GM21360 (cell line): ENCODE measurements at regions not wholly inside any gene's neighbourhood (a gene's known extent, or its start where the extent isn't known, plus 50 kb on each side); places are given as distances from the start of the nearest gene placed in this dataset.
"Not testable (repeated sequence)": the region's sequence is repeated elsewhere in the genome, so short reads cannot be mapped to it uniquely, and the experiment has no call there.

Experiments used
- ATAC-seq: cut with Tn5 transposase; IDR thresholded peaks from one replicate; pipeline ENCODE4 v1.9.1; 2021; ENCODE audit warnings: mild to moderate bottlenecking, moderate library complexity; ENCODE audit not compliant: unreplicated experiment

DNA sequence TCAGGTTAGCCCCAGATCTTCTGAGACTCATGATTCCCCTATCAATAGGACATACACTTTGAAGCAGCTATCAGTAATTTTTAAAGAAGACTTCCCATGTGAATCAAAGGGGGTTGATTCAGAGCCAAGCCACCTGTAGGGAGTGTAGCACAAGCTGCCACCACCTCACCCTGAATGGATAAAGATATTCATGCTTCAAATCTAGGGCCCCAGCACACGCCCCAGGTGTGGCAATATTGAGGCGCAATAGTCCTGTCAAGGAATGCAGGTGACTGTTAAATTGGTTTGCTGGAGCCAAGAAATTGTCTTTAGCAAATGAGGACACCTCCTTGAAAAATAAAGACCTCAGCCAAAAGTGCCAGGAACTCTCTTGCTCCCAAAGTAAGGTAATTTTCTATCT is 404.4 kb downstream of the MAFB start:
- no peak for ATAC-seq

DNA sequence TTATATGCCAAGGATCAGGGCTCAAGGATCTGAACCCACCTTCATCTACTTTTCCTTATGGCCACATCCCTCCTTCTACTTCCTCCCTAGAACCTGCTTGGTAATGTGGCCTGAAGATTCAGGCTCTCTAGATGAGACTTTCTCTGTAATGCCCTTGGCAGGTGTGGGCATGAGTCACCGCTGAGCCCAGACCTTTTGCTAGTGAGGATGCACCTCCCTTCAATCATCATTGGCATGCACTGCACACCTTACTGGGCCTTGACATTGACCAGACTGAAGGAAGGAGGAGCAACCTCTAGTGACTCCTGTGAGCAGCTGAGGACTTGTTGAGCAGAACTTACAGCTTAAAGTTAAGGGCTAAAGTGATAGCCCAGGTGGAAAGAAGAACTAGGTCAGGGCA is 405.3 kb downstream of the MAFB start:
- no peak for ATAC-seq

DNA sequence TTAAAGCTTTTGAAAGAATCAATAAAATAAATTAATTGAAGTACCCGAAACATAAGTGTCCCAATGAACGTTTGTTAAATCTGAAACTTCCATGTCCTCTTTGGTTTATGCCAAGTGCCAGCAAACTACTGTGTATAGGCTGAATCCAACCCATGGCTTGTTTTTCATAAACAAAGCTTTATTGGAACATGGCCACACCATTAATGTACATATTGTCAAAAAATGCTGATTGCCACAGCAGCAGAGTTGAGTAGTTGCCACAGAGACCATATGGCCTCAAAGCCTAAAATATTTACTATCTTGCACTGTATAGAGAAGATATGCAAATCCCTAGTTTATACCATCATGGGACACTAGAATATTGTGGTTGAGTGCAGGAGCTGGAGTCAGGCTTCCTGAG is 406.1 kb downstream of the MAFB start:
- ATAC-seq: no peak

DNA sequence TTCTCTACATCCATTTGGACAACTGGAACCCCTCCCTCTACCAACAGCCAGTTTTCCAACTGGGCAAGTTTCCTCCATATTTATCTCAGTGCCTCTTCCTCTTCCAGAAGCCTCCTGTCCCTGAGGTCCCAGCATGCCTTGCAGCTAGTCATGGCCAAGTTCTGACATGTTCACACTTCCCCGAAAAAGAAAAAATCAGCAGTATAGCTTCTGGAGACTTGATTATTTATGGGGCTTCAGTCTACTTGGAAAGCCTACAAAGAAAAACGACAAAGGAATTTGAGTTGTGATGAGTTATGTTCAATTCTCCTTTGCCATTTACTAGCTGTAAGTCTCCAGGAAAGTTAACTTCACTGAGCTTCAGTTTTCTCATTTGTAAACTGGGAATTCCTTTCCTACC is 406.5 kb downstream of the MAFB start:
- ATAC-seq: no peak

DNA sequence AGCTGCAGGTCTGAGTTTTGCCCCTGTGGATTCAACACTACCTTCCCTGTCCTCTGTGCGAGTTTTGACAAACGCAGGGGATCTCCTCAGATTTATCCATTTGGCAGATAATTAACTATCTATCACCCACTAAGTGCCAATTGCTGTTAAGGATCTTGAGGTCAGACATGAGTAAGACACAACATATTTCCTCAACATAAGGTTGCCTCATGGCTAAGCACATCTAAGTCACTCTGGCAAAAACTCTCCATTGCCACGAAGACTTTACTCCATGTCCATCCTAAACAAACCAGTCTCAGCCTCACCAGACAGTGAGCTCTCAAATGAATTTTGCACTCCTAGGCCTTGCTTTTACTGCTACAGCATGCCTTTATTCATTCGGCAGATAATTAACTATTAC is 408.4 kb downstream of the MAFB start:
- no peak for ATAC-seq

DNA sequence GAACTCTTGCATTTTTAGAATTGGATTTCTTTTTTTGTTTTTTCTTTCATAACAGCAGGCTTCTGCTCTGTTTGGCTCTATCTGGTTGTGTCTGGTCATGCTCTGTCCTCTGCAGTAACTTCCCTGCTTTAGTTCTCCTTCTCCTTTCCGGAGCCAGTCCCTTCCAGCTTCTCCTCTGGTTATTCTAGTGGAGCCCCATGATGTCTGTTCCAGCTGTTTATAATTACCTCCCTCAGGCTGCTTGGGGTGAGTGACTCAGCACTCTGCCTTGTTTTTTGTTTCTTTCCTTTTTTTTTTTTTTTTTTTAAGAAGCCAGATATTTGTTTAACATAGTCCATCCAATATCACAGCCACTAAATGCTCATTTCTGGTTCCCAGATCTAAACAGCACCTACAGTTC is 409.6 kb downstream of the MAFB start:
- ATAC-seq: no peak

DNA sequence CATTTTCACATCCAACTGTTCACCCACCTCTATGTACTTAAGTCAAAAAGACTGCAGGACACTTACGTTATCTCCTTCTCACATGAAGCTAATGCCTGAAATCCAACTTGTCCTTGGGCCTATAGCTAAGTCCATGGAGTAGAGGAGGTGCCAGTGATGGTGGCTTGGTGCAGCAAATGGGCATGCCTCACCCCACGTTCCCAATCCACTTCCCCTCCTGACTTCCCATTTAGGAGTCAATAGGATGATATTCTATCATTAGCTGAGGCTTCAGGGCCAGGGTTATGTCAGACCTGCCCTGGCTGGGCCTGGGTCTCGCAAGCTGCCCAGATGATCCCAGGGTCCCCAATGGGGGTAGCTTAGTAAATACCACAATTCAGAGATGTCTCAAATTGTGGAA is 410.4 kb downstream of the MAFB start:
- no peak for ATAC-seq

DNA sequence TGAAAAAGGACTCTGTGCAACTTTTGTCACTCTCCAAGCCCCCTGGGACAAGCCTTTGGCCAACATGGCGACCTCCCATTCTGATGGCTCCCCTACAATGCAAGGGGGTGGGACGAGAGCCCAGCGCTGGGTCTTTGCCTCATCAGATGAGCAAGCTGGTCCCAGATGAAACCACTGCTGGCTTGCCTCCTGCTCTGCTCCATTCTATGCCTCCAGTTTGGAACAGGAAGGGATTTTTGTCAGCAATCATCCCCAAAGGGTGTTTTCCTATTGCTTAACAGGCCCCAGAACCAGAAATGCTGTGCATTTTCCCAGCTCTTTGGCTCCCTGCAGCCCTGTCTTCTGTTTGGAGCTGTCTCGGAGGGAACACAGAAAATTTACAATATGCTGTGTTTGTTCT is 412.7 kb downstream of the MAFB start:
- no peak for ATAC-seq

DNA sequence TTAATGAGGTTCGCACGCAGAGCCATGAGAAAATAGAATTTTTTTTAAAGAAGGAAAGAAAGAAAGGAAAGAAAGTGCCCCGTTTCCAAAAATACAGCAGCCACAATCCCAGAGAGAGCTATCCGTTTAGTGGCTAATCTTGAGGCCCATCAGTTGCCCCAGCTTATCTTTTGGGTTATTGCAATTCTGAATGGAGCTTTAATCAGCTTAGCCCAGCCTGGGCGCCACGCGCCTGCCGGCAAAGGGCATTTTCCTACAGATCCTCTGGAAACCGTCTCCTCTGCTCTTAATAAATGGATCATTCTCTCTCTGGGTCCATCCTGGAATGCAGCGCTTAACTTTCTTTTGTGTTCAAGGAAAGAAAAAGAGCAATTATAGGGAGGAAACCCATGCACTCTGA is 413.3 kb downstream of the MAFB start:
- ATAC-seq: no peak

DNA sequence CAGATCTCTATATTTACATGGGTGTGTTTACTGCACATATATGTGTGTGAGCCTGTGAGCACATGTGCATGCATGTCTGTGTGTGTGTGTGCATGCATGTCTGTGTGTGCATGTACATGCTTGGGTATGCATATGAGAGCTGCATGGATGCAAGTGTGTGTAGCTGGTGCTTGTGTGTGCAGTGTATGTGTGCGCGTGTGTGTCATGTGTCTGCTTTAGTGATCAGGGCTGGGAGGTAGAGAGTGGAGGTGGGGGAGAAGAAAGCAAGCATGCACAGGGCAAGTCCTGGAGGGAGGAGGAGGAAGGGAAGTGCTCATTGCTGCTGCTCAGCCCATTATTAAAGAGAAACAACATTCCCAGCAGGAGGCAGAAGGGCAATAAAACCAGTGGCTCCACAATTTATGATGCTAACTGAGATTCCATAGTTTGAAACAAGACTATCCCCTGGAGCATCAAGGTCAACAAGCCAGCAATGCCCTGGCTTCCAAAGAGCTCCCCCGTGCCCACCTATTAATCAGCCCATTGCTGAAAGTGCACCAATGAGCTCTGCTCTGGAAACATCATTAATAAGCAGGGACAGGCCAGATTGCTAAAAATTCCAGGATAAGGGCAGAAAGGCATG is 414.0 kb downstream of the MAFB start:
- no peak for ATAC-seq

DNA sequence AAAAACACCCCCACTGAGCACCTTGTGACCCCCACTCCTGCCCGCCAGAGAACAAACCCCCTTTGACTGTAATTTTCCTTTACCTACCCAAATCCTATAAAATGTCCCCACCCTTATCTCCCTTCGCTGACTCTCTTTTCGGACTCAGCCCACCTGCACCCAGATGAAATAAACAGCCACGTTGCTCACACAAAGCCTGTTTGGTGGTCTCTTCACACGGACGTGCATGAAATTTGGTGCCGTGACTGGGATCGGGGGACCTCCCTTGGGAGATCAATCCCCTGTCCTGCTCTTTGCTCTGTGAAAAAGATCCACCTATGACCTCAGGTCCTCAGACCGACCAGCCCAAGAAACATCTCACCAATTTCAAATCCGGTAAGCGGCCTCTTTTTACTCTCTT is 419.8 kb downstream of the MAFB start:
- not testable (repeated sequence) for ATAC-seq

DNA sequence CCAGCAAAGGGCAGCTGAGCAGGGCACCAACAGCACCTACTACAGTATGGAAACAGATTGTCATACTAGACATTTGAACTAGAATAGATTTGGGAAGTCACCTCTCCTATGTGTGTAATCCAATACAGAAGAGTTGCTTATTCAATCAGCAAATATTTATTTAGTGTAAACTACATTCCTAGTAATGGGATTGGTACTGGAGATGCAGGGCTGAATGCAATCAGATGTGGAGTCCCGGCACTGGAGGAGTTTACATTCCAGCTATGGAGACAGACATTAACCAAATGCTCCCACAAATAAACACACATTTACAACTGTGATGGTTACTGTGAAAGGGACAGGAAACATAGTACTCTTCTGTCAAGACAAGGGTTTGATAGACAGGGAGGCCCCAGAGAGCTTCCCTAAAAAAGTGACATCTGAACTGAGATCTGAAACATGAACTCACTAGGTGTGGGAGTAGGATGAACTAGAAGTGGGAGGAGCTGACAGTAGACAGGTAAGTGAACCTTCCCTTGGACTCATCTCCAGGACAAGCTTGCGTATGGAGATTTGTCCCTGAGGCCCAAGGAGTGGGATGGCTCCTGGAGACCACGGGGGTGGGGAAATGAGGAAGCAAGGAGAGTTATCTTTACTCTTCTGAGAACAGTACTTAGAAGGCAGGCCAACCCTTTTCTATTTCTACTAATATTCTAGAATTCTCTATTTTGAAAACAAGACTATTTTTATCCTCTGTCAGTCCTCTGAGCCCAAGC is 420.5 kb downstream of the MAFB start:
- ATAC-seq: no peak

DNA sequence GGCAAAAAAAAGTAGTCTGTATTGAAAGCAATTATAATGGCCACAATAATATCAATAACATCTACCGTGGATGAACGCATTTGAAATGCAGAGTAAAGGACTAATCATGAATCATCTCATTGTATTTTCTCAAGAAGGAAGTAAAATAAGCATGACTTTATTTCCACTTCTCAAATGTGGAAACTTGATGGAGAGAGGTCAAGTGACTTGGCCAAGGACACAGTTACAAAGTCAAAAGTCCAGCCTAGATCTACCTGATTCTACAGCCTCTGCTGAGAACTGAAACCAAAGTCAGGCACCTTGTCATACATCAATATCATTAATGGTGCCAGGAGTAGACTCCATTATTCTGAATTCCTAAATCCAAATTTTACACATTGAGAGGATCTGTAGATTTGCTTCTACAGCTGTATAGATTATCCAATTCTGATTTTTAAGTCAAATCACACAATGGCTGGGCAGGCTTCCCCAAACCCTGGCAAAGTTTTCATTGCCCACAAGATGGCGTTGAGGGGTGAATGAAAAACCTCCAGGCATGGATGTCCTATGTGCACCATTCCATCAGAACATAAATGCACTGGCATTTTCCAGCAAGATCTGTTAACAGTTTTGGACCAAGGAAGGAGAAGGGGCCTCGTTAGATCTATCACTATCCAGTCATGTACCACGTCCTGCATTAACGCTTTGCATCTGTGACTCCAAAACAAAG is 423.1 kb downstream of the MAFB start:
- ATAC-seq: no peak

DNA sequence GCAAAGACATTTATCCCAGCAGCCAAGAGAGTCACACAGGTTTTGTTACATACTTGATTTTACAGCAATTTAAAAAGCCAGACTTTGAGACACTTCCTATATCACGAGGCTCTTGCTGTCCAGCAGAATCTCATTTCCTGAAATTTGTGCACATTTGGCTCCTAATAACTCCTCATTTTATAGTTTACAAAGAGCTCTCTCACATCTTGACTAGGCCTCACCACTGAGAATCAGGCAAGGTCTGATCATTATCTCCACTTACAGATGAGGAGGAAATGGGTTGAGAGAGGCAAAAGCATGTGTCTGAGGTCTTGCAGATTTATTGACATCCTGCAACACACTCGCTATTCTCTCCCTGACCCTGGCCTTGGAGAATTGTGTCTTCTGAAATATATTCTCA is 426.8 kb downstream of the MAFB start:
- no peak for ATAC-seq

DNA sequence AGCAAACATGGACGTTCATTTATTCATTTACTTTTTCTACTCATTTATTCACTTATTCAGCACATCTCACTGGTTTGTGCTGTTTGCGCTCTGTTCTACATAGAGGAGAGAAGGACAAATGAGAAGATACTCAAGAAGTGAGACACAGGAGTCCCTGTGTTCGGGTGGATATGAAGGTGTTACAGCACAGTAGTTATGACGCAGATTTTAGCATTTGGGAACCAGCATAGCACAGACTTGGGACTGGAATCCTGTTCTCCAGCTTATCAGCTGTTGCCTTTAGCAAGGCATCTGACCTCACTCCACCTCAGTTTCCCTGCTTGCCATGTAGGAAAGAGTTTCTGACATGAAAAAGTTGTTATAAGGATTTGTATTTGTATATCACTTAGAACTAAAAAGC is 430.1 kb downstream of the MAFB start:
- no peak for ATAC-seq

DNA sequence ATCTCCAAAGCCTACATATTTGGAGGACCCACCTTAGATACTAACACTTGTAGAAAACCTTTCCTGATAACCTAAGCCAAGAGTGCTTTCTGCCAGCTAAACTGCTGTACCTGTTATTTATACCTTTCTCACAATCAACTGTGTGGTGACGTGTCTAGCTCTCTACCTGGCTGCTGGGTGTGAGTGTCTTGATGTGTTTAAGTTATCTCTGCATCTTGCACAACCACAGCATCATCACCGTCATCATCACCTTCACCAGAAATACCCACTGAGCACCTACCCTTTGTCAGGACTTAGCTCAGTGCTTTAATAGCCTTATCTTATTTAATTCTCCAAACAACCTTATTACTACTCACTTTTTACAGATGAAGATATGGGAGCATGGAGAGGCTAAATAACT is 431.3 kb downstream of the MAFB start:
- no peak for ATAC-seq

DNA sequence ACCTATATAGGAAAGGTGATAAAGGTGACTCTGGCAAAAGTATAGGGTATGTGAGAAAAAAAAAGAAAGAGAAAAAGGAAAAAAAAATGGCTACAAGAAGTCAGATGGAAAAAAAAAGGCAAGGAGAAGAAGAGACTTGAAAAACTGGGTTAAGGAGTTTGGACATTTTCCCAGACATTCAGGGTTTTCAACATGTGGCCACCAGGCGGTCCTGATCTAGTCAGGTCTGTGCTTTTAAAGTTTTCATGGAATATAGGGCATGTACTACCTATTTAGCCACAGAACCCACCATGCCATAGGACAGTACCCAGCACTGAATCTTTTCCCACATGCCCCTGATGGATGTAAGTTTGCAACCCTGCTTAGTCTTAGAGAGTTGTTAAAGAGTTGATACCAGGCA is 433.7 kb downstream of the MAFB start:
- ATAC-seq: no peak

DNA sequence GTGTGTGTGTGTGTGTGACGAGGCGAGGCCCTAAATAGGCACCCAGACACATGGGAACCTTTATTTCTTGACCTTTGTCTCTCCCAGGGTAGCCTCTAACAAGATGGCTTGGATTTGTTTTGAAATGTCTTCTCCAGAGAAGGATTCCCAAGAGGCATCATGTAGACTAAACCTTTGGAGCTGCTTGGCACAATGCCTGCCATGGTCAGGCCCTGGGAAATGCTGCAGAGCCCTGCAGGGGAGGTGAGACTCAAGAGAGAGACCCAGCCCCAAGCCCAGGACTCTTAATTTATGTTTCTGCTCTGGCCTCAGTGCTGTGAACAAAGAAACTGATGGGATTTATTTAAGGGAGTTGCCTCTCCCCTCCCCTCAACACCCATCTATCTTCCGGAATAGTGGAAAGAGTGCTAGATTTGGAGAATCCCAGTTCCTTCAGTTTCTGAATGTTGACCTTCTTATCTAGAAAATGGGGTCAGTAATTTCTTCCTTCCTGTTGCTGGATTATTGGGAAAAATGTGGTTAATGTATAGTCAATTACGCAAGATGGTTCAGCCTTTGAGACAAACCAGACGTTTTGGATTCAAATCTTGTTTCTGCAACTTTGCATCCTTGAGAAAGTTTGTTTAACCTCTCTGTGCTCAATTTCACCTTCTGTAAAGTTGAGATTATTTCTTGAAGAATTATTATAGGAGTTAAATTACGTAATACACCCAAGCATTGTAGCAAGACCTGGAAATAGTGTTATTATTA is 434.8 kb downstream of the MAFB start:
- ATAC-seq: no peak

DNA sequence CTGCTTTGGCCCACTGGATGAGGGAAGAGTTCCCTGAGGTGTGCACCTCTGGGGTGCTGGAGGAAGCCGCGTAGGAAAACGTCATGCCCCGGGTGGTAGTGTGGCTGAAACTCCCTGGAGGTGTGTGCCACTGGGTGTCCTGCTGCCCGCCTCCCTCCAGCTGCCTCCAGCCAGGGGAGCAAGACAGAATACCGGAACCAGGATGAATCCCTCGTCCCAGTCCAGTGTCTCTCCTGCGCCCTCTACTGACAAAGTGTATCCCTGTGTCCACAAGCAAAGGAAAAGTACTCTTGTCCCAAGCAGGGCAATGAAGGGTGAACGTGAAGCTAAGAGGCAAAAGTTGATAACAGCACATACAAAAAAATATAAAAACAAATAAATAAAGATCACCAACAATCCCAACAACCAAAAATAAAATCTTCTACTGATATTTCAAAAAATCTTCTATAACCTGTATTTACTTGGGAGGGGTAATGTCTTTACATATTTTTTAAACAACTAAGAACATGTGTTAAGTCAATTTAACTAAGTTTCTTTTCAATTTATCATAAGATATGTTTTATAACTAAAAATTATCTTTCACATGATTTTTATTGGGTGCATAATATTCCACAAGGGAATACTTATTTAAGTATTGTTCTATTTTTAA is 437.6 kb downstream of the MAFB start:
- no peak for ATAC-seq

DNA sequence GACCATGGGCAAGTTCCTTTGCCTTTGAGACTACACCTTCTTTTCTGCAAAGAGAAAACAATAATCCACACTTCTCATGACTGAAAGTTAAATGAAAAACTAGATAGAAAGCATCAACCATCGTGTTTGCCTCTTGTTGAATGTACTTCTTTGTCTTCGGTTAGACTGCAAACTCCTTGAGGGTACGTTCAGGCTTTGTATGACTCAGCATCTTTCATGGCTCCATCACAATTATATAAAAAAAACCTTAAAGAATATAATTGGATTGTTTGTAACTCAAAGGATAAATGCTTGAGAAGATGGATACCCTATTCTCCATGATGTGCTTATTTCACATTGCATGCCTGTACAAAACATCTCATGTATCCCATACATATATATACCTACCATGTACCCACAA is 439.2 kb downstream of the MAFB start:
- no peak for ATAC-seq

DNA sequence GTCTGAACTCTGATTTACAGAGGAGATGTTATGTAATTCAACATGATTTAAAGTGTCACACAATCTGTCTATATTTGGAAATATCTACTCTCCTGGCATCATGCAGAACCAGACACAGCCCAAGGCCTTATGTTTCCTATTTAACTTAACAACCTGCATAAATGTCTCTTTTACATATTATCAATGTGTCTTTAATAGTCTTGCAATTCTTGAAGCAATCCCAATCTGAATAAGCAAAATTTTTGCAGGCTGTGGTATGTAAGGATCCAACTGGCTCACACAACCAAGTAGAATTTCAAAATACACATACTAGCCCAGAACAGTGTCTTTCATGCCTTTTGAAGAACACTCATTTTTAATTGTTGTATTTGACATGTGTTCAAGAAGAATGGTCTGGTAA is 443.2 kb downstream of the MAFB start:
- no peak for ATAC-seq
